SK-N-DZ (cell line): ENCODE measurements at regions not wholly inside any gene's neighbourhood (a gene's known extent, or its start where the extent isn't known, plus 50 kb on each side); places are given as distances from the start of the nearest gene placed in this dataset.
"Not testable (repeated sequence)": the region's sequence is repeated elsewhere in the genome, so short reads cannot be mapped to it uniquely, and the experiment has no call there.

Source experiments
- DNase-seq: peaks from one replicate; pipeline ENCODE4 v3.0.0-alpha.2; 2015; ENCODE audit warnings: low spot score

GRCh38 chrX:45598861-45599260 is 398.2 kb upstream of the DIPK2B start:
- DNase-seq: no peak

- no peak for DNase-seq
Observed at GRCh38 chrX:45596188-45596808, 395.6 kb upstream of the DIPK2B start.

- no peak for DNase-seq
Observed at GRCh38 chrX:45592101-45592500, 391.4 kb upstream of the DIPK2B start.

GRCh38 chrX:45591650-45592049 is 391.0 kb upstream of the DIPK2B start:
- DNase-seq: no peak

DNA sequence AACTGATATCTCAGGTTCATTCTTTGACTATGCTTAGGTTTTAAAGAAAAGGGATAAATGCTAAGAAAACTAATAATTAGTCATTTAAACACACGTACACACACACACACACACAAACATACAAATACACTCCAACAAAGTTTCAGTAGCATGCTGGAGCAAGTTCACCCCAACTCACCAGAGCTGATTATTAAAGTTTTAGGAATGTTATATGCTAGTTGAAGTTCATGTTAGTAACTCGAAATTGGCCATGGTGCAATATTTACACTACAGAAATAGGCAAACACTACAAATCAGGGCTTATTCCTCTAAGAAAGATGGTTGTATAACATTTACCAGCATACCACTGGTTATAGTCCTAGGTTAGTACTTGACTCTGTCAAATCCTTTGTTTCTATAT is 384.0 kb upstream of the DIPK2B start:
- no peak for DNase-seq

- no peak for DNase-seq
Observed at GRCh38 chrX:45577361-45577760, 376.7 kb upstream of the DIPK2B start.

- no peak for DNase-seq
Observed at GRCh38 chrX:45571453-45571852, 370.8 kb upstream of the DIPK2B start.

DNA sequence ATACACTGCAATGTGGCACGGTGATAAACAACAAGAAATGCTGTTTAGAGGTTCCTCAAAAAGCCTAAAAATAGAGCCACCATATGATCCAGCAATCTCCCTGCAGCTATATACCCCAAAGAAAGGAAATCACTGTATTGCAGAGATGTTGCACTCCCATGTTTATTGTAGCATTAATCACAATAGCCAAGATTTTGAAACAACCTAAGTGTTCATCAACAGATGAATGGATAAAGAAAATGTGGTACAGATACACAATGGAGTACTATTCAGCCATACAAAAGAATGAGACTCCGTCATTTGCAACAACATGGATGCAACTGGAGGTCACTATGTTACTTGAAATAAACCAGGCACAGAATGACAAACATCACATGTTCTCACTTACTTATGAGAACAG is 365.8 kb upstream of the DIPK2B start:
- DNase-seq: no peak

DNA sequence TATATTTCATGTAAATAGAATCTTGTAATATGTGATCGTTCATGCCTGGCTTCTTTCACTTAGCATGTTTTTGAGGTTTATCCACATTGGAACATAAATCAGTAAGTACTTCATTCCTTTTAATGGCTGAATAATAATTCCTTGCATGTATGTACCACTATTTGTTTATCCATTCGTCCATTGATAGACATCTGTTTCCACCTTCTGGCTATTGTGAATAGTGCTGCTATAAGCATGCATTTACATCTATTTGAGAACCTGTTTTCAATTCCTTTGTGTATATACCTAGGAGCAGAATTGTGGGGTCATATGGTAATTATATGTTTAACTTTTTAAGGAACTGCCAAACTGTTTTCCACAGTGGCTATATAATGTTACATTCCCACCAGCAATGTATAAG is 356.7 kb upstream of the DIPK2B start:
- no peak for DNase-seq

GRCh38 chrX:45554736-45555135 is 354.1 kb upstream of the DIPK2B start:
- no peak for DNase-seq

DNA sequence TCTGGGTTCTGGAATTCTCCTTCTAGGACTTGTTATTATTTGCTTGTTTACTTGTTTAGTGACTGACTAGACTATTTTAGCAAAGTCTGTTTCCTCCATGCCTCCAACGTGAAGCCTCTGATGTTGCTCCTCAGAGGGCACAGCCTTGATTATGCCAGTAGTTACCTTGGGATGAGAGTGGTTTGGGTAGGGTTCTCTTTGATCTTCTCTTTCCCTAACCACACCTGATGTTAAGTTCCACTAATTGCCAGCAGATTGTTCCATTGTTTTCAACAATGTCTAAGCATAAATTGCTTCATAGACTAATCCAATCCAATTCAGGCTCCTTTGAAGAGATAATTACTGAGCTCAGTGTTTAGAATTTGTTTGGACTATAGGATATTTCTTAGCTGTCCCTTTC is 352.7 kb upstream of the DIPK2B start:
- DNase-seq: no peak

DNA sequence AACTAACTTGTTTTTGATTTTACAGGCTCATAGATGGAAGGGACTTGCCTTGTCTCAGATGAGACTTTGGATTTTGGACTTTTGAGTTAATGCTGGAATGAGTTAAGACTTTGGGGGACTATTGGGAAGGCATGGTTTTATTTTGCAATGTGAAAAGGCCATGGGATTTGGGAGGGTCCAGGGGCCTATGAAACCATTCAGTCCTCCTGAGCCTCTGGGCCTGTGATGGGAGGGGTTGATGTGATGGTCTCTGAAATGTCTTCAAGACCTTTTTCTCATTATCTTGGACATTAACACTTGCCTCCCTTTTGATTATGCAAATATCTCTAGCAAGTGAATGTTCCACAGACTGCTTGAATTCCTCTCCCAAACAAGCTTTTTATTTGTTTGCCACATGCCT is 346.0 kb upstream of the DIPK2B start:
- not testable (repeated sequence) for DNase-seq

- DNase-seq: no peak
Observed at GRCh38 chrX:45540181-45540580, 339.5 kb upstream of the DIPK2B start.

DNA sequence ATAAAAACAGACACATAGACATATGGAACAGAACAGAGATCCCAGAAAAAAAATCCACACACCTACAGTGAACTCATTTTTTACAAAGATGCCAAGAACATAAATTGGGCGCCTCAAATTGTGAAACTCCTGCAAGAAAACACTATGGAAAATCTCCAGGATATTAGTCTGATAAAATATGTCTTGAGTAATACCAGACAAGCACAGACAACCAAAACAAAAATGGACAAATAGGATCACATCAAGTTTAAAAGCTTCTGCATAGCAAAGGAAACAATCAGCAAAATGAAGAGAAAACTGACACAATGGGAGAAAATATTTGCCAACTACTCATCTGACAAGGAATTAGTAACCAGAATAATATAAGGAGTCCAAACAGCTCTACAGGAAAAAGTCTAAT is 337.3 kb upstream of the DIPK2B start:
- no peak for DNase-seq

GRCh38 chrX:45527834-45528233 is 327.2 kb upstream of the DIPK2B start:
- no peak for DNase-seq

- DNase-seq: no peak
Observed at GRCh38 chrX:45524805-45525204, 324.1 kb upstream of the DIPK2B start.

DNA sequence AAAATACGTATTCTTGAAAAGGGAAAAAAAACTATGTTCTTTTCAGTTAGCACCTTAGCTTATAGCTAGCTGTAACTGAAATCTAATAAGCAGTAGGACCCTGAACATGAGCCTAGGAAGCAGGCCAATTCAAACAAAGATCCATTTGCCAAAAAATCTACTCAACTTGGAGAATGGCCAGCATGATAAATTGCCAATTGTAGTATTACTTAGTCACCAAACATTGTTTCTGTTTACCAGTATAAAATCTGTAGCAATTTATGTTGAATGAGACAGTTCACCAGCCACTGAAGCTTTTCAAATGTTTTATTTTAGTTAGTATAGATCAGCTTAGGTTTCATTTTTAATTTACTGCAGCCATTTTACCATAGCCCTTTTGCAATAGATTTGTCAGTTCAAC is 323.6 kb upstream of the DIPK2B start:
- no peak for DNase-seq

GRCh38 chrX:45518552-45518951 is 317.9 kb upstream of the DIPK2B start:
- no peak for DNase-seq

DNA sequence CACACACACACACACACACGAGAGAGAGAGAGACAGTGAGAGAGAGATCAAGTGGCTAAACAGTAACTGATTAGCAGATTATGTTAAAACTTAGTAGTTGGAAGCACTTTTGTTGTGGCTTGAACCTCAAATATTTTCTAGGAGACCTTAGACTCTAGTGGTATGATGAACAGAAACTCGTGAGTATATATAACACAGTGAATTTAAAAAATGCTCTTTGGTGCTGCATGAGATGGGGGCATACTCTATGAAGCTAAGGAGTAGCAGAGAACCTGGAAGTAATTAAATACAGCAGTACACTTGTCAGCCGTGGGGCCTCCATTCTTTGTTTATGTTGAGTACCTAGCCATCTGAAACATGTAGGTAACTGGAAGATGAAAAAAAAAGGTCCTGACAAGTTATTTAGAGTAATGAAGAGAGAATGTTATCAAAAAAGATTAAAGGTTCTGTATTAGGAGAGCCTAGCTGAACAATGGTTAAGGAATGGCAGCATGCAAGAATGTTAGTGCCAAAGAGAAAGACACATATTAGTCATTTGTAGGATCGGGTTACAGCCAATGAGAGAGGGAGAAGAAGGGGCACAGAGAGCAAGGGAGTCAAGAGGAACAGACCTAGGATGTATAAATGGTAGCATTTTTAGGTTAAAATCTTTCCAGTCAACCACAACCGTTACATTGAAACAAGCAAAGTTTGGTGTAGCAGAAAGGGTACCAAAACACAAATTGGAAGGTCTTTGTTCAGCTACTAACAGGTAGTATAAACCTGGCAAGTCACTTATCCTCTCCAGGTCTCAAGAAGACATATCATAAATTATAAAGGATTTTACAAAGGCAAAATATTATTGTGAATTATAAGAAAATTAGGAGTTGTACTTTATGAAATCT is 316.7 kb upstream of the DIPK2B start:
- DNase-seq: no peak

- no peak for DNase-seq
Observed at GRCh38 chrX:45515262-45516215, 314.9 kb upstream of the DIPK2B start.

DNA sequence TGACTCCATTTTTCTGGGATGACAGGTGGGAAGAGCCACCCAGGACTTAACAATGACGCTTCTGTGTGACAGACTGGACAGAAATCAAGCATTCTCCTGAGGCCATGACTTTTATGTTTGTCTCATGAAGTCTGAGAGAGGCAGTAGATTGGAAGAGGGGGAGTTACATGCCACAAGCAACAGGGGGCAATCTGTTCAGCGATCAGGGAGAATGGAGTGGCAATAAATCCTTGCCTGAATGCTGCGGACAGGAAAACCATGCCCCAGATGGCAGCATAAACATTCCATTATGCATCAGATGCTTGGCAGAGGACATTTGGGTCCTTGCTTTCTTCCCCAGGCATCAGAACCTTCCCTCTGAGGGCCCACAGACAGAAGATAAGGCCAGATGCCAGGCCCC is 312.4 kb upstream of the DIPK2B start:
- no peak for DNase-seq

DNA sequence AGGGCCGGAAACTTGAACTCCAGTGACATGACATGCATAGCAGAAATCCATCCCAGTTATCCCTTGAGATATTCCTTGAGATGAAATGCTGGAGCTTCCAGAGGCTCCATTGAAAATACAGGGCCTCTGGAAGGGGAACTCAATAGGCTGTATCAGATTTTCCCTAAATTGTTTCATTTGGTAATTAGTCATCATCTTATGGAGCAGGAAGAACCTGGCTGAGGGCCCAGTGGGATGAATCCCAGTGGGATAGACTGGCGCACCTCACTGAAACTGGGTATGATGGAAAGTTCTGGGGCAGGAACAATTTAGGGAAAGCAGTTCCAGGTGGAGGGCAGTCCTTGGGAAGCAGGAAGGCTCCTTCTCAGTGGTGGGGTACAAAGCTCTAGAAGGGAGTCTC is 307.8 kb upstream of the DIPK2B start:
- DNase-seq: no peak
